ENCODE measurements at regions not wholly inside any gene's neighbourhood (a gene's known extent, or its start where the extent isn't known, plus 50 kb on each side); places are given as distances from the start of the nearest gene placed in this dataset.

DNA sequence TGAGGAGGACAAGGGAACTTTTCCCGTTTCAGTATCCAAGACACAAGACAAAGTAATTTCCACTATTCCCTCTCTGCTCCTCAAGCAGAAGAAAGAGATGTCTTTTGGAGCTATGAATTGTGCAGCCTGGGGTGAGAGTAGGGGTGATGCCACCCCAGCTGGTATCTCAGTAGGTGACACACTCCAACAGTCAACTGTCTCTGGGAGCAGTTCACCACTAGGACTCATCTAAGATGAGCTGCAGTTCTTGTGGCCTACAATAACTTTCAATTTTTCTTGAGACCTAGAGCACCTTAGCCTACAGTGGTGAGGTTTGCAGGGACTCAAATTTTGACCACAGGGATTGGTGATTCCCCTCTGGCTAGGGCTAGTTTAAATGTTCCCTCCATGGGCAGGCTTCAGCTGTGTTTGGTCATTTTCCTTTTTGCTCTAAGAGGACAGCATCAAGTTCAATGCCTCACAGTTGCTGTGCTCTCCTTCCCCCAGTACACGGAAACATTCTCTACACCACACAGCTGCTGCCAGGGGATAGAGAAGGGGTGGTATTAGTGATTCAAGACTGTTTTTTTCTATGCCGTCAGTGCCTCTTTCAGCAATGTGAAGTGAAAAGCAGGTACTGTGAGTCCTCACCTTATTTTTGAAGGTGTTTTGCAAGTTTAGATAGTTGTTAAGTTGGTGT is 278.6 kb upstream of the RORB start:
- TF ChIP-seq, protein P1, sequence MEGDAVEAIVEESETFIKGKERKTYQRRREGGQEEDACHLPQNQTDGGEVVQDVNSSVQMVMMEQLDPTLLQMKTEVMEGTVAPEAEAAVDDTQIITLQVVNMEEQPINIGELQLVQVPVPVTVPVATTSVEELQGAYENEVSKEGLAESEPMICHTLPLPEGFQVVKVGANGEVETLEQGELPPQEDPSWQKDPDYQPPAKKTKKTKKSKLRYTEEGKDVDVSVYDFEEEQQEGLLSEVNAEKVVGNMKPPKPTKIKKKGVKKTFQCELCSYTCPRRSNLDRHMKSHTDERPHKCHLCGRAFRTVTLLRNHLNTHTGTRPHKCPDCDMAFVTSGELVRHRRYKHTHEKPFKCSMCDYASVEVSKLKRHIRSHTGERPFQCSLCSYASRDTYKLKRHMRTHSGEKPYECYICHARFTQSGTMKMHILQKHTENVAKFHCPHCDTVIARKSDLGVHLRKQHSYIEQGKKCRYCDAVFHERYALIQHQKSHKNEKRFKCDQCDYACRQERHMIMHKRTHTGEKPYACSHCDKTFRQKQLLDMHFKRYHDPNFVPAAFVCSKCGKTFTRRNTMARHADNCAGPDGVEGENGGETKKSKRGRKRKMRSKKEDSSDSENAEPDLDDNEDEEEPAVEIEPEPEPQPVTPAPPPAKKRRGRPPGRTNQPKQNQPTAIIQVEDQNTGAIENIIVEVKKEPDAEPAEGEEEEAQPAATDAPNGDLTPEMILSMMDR (IDR thresholded peaks at IDR 0.05; ENCODE audit: insufficient read depth, low read length, poor library complexity, severe bottlenecking) = no peak
- TF ChIP-seq EZH2phosphoT487 (conservative IDR thresholded peaks at IDR 0.05; ENCODE audit: low read length) = no peak

Data from SU-DHL-6 (cell line).